DMS79 treated with DMSO at 0.1 percent for 48 hours (cell line): ENCODE measurements at regions not wholly inside any gene's neighbourhood (a gene's known extent, or its start where the extent isn't known, plus 50 kb on each side); places are given as distances from the start of the nearest gene placed in this dataset.
A peak's percentile ranks its signal among the peaks of the same experiment; 100 is the strongest.
"Not testable (repeated sequence)": the region's sequence is repeated elsewhere in the genome, so short reads cannot be mapped to it uniquely, and the experiment has no call there.

Source experiments
- DNase-seq: peaks from one replicate; lab custom pipeline; 2025; lab: John Stamatoyannopoulos, UW

GRCh38 chr3:176190755-176191154 is 1006.5 kb downstream of the TBL1XR1 start:
- DNase-seq: no peak

GRCh38 chr3:176183181-176183580 is 1014.1 kb downstream of the TBL1XR1 start:
- DNase-seq: no peak

GRCh38 chr3:176174060-176174459 is 1023.2 kb downstream of the TBL1XR1 start:
- DNase-seq: no peak

GRCh38 chr3:176172492-176172891 is 1024.8 kb downstream of the TBL1XR1 start:
- DNase-seq: no peak

- no peak for DNase-seq
These were observed 1030.0 kb downstream of the TBL1XR1 start for GRCh38 chr3:176167272-176167671.

- DNase-seq: no peak
These were observed 1036.3 kb downstream of the TBL1XR1 start for GRCh38 chr3:176160997-176161396.

- DNase-seq: no peak
These were observed 1037.5 kb downstream of the TBL1XR1 start for GRCh38 chr3:176159796-176160195.

- DNase-seq: no peak
These were observed 1042.3 kb downstream of the TBL1XR1 start for GRCh38 chr3:176155012-176155411.

- no peak for DNase-seq
These were observed 1047.7 kb downstream of the TBL1XR1 start for GRCh38 chr3:176149567-176149966.

- peak; percentile 61 for DNase-seq
These were observed 1050.0 kb downstream of the TBL1XR1 start for GRCh38 chr3:176147251-176147650.

GRCh38 chr3:176141837-176142236 is 1055.4 kb downstream of the TBL1XR1 start:
- DNase-seq: no peak

- no peak for DNase-seq
These were observed 1076.8 kb downstream of the TBL1XR1 start for GRCh38 chr3:176120507-176120906.

GRCh38 chr3:176119826-176120225 is 1077.5 kb downstream of the TBL1XR1 start:
- no peak for DNase-seq

- DNase-seq: no peak
These were observed 1090.9 kb downstream of the TBL1XR1 start for GRCh38 chr3:176106380-176106779.

GRCh38 chr3:176097027-176097426 is 1100.3 kb downstream of the TBL1XR1 start:
- no peak for DNase-seq

- DNase-seq: not testable (repeated sequence)
These were observed 1103.4 kb downstream of the TBL1XR1 start for GRCh38 chr3:176093892-176094291.

GRCh38 chr3:176090727-176091126 is 1106.6 kb downstream of the TBL1XR1 start:
- DNase-seq: no peak

GRCh38 chr3:176088962-176089383 is 1108.3 kb downstream of the TBL1XR1 start:
- no peak for DNase-seq

GRCh38 chr3:176087066-176087697 is 1110.1 kb downstream of the TBL1XR1 start:
- no peak for DNase-seq

GRCh38 chr3:176079785-176080184 is 1117.5 kb downstream of the TBL1XR1 start:
- no peak for DNase-seq

- no peak for DNase-seq
These were observed 1118.4 kb downstream of the TBL1XR1 start for GRCh38 chr3:176078906-176079305.

- DNase-seq: no peak
These were observed 1121.8 kb downstream of the TBL1XR1 start for GRCh38 chr3:176075491-176075890.

GRCh38 chr3:176075046-176075445 is 1122.2 kb downstream of the TBL1XR1 start:
- no peak for DNase-seq

- DNase-seq: no peak
These were observed 1123.2 kb downstream of the TBL1XR1 start for GRCh38 chr3:176074096-176074495.
